ENCODE measurements at regions not wholly inside any gene's neighbourhood (a gene's known extent, or its start where the extent isn't known, plus 50 kb on each side); places are given as distances from the start of the nearest gene placed in this dataset.

DNA sequence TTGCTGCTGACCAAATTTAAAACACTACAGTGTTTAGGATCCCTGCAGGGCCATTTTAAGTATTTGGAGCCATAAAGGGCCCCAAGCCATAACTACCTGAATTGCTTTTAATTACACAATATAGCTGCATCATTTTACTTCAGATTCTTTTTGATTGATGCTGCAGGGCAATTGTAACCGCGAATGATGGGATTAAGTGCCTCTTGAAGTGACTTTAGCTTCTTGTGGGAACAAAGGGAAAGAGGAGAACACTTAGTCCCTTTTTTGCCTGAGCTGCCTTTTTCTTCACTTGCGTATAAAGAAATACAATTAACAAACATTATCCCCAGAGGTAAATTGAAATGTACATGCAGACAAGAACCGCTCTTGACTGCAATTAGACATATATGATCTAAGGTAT lies 228.5 kb downstream of the ZIC5 start:
- no peaks in the 10 kb centered on the region for H3K36me3 Mint-ChIP-seq (ENCODE audit: insufficient read depth in 1 of 3, low read depth in 3 of 3)
- no peak overlapping the region for H3T11ph ChIP-seq (ENCODE audit: low read length)
- no peak overlapping the region for H3K23ac ChIP-seq (ENCODE audit: insufficient read length, low read depth, low read length)
- H3K27ac Mint-ChIP-seq: peak overlapping the region in 2 of 3 experiments; percentile 59 to 90; a peak in 4 of 7 replicates
- peaks cover 4% of the 10 kb centered on the region for H3K23me2 ChIP-seq (ENCODE audit: insufficient read length, low read depth, low read length, poor library complexity, severe bottlenecking)
- no peak overlapping the region for H3K27ac ChIP-seq (ENCODE audit: insufficient read length, low read depth, low read length)
- no peaks in the 10 kb centered on the region; the same call in 1 of the 2 replicates for H3K27me3 Mint-ChIP-seq (ENCODE audit: low read depth)
- TF ChIP-seq, protein P1, sequence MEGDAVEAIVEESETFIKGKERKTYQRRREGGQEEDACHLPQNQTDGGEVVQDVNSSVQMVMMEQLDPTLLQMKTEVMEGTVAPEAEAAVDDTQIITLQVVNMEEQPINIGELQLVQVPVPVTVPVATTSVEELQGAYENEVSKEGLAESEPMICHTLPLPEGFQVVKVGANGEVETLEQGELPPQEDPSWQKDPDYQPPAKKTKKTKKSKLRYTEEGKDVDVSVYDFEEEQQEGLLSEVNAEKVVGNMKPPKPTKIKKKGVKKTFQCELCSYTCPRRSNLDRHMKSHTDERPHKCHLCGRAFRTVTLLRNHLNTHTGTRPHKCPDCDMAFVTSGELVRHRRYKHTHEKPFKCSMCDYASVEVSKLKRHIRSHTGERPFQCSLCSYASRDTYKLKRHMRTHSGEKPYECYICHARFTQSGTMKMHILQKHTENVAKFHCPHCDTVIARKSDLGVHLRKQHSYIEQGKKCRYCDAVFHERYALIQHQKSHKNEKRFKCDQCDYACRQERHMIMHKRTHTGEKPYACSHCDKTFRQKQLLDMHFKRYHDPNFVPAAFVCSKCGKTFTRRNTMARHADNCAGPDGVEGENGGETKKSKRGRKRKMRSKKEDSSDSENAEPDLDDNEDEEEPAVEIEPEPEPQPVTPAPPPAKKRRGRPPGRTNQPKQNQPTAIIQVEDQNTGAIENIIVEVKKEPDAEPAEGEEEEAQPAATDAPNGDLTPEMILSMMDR (conservative IDR thresholded peaks at IDR 0.05): no peak
- no peak overlapping the region for H3K9ac ChIP-seq (ENCODE audit: extremely low read depth, insufficient read length, low read length)
- WGBS (ENCODE audit: extremely low coverage, insufficient read length, low lambda C conversion rate): no CpG with 5 or more reads among the region's 4 CpGs
- H2BK15ac ChIP-seq (ENCODE audit: low read depth, low read length): no peak overlapping the region
- H4K91ac ChIP-seq (ENCODE audit: insufficient read length, low read depth, low read length): no peak overlapping the region
- peaks cover 69 to 76% of the 10 kb centered on the region in 2 experiments for H3K4me1 Mint-ChIP-seq
- no peak overlapping the region for H3K18ac ChIP-seq (ENCODE audit: insufficient read length, low read depth, low read length)
- H3K4me1 ChIP-seq (ENCODE audit: insufficient read depth, low read length): peaks cover 19% of the 10 kb centered on the region
- no peak overlapping the region for H2AK5ac ChIP-seq (ENCODE audit: insufficient read length, low read length)
- no peak overlapping the region for H2BK5ac ChIP-seq (ENCODE audit: insufficient read length, low read length)
- no peak overlapping the region for H3K4ac ChIP-seq (ENCODE audit: low read depth, low read length)
- H3K4me3 Mint-ChIP-seq: no peak overlapping the region
- no peak overlapping the region for H3K56ac ChIP-seq (ENCODE audit: insufficient read length, low read depth, low read length)
- no peak overlapping the region for H3K14ac ChIP-seq (ENCODE audit: insufficient read depth, low read length)
- H2BK120ac ChIP-seq (ENCODE audit: low read depth, low read length, poor library complexity, severe bottlenecking): no peak overlapping the region
- H4K20me1 ChIP-seq (ENCODE audit: control insufficient read depth, insufficient read depth, insufficient read length): no peaks in the 10 kb centered on the region
- no peaks in the 10 kb centered on the region for H3K9me3 ChIP-seq (ENCODE audit: control insufficient read depth, low read depth, low read length)
- H3K79me2 ChIP-seq (ENCODE audit: insufficient read depth, low read length): no peaks in the 10 kb centered on the region; the same call in 1 of the 2 replicates
- DNase-seq: no peak
- H4K5ac ChIP-seq (ENCODE audit: insufficient read length, low read depth, low read length): no peak overlapping the region
- no peaks in the 10 kb centered on the region for H3K27me3 ChIP-seq (ENCODE audit: insufficient read depth, low read length)
- H3K79me1 ChIP-seq (ENCODE audit: insufficient read depth, low read depth, low read length, poor library complexity, severe bottlenecking): peaks cover 2% of the 10 kb centered on the region
- H3K4me2 ChIP-seq (ENCODE audit: insufficient read depth, insufficient read length, low read length): no peak overlapping the region
- H2BK20ac ChIP-seq (ENCODE audit: low read depth, low read length, poor library complexity, severe bottlenecking): no peak overlapping the region
- H4K8ac ChIP-seq (replicated peaks; ENCODE audit: insufficient read length, low read depth, low read length): no peak overlapping the region
- no peak overlapping the region for H2BK12ac ChIP-seq (ENCODE audit: insufficient read length, low read depth, low read length)
- no peak overlapping the region for H2AFZ ChIP-seq (ENCODE audit: low read length)
- H3K9me3 Mint-ChIP-seq: no peaks in the 10 kb centered on the region

All from H9 (cell line).